ENCODE measurements at regions not wholly inside any gene's neighbourhood (a gene's known extent, or its start where the extent isn't known, plus 50 kb on each side); places are given as distances from the start of the nearest gene placed in this dataset.

DNA sequence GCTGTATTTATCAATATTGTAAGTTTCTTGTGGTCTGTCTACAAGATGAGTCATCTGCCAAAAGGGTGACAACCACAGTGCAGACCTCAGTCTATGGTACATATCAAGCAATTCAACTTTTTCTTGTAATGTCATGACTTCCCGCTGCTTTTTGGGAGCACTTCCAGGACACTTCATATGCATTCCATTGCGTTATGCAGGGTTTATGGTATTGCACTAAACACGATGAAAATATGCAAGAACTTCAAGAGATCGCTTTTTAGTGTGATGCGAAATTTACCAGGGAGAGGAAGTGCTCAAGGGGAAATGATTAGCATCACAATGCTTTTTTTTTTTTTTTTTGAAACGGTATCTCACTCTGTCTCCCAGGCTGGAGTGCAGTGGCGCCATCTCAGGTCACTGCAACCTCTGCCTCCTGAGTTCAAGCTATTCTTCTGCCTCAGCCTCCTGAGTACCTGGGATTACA, 166.5 kb downstream of the TFAP2A start:
- H3K4me1 ChIP-seq (ENCODE audit: control insufficient read depth, insufficient read depth, low read length, unreplicated experiment): no peaks in the 10 kb centered on the region
- no peaks in the 10 kb centered on the region for H3K27me3 ChIP-seq (ENCODE audit: insufficient read depth, low read length)
- H2AFZ ChIP-seq (ENCODE audit: low read length, unreplicated experiment): no peak overlapping the region
- no peaks in the 10 kb centered on the region for H3K36me3 ChIP-seq (ENCODE audit: insufficient read depth, low read length)
- H3K79me2 ChIP-seq (ENCODE audit: control insufficient read depth, insufficient read depth, low read length, unreplicated experiment): no peaks in the 10 kb centered on the region
- H3K27ac ChIP-seq (ENCODE audit: low read depth, low read length): no peak overlapping the region
- no peak overlapping the region for H3K4me3 ChIP-seq (ENCODE audit: low read depth, low read length)

DNA sequence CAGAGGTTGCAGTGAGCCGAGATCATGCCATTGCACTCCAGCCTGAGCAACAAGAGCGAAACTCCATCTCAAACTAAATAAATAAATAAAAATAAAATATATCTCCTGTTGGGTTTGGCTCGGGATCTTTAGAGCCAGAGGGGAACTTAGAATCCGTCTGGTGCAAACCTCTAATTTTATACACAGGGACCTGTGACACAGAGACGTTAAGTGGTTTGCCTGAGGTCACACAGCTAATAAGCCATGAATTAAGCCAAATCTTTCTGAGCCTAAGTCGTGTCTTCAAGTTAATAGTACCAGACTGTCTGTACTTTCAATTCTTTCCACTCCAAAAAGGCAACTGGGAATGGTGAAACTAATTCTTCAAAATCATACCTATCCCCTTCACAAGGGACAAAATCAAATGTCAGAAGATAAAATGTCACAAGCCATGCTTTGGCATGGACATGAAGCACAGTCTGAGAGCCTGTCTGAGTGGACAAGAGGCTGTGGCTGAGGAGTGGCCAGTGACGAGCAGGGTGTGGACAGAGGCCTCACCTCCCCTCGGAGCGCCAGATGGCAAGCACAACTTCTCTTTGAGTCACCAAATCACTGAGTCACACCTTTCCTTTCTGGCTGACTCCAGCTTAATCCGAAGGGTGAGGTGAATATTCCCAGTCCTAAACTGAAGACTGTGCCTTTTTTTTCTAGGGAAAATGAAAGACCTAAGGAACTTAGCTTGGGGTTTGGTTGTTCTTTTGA, 177.4 kb downstream of the TFAP2A start:
- H2AFZ ChIP-seq (ENCODE audit: low read length, unreplicated experiment): no peak overlapping the region
- no peaks in the 10 kb centered on the region for H3K79me2 ChIP-seq (ENCODE audit: control insufficient read depth, insufficient read depth, low read length, unreplicated experiment)
- H3K4me1 ChIP-seq (ENCODE audit: control insufficient read depth, insufficient read depth, low read length, unreplicated experiment): no peaks in the 10 kb centered on the region
- no peaks in the 10 kb centered on the region for H3K36me3 ChIP-seq (ENCODE audit: insufficient read depth, low read length)
- H3K27me3 ChIP-seq (ENCODE audit: insufficient read depth, low read length): no peaks in the 10 kb centered on the region
- no peak overlapping the region for H3K4me3 ChIP-seq (ENCODE audit: low read depth, low read length)
- H3K27ac ChIP-seq (ENCODE audit: low read depth, low read length): no peak overlapping the region

DNA sequence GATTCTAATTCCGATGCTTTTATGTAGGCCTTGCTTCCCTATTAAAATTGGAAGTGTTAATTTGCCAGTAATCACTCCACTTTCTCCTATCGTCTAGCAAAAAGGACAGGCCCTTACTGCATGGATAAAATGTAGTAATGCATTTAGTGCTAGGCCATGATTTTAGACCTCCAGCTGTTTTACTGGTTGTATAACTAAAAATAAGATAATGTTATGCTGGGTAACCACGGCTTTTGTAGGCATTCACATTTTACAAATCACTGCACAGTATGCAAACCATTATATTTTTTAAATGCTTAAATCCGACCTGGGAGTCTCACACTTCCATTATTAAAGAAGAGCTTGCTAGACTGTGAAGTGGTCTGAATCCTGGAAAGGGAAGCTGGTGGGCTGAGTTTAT, 179.5 kb downstream of the TFAP2A start:
- Histone ChIP-seq H3K4me3 (ENCODE audit: low read depth, low read length) (no peak overlapping the region), H3K27me3 (ENCODE audit: insufficient read depth, low read length) (no peaks in the 10 kb centered on the region), H3K36me3 (ENCODE audit: insufficient read depth, low read length) (no peaks in the 10 kb centered on the region), H3K27ac (ENCODE audit: low read depth, low read length) (no peak overlapping the region), H3K79me2 (ENCODE audit: control insufficient read depth, insufficient read depth, low read length, unreplicated experiment) (no peaks in the 10 kb centered on the region), H3K4me1 (ENCODE audit: control insufficient read depth, insufficient read depth, low read length, unreplicated experiment) (no peaks in the 10 kb centered on the region), H2AFZ (ENCODE audit: low read length, unreplicated experiment) (no peak overlapping the region)

DNA sequence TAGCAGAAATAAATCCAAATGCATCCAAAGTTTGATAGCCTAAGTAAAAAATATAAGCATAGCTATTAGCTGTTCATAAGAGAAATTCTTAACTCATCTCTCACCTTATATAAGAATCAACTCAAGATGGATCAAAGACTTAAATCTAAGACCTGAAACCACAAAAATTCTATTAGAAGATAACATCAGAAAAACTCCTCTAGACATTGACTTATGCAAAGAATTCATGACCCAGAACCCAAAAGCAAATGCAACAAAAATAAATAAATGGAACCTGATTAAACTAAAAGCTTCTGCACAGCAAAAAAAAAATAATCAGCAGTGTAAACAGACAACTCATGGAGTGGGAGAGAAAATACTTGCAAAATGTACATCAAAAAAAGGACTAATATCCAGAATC, 184.3 kb downstream of the TFAP2A start:
- no peak overlapping the region for H2AFZ ChIP-seq (ENCODE audit: low read length, unreplicated experiment)
- no peaks in the 10 kb centered on the region for H3K79me2 ChIP-seq (ENCODE audit: control insufficient read depth, insufficient read depth, low read length, unreplicated experiment)
- H3K4me1 ChIP-seq (ENCODE audit: control insufficient read depth, insufficient read depth, low read length, unreplicated experiment): no peaks in the 10 kb centered on the region
- no peak overlapping the region for H3K27ac ChIP-seq (ENCODE audit: low read depth, low read length)
- H3K4me3 ChIP-seq (ENCODE audit: low read depth, low read length): no peak overlapping the region
- H3K27me3 ChIP-seq (ENCODE audit: insufficient read depth, low read length): no peaks in the 10 kb centered on the region
- no peaks in the 10 kb centered on the region for H3K36me3 ChIP-seq (ENCODE audit: insufficient read depth, low read length)

GRCh38 chr6:10223841-10224240, 191.0 kb downstream of the TFAP2A start:
- no peaks in the 10 kb centered on the region for H3K27me3 ChIP-seq (ENCODE audit: insufficient read depth, low read length)
- no peaks in the 10 kb centered on the region for H3K4me1 ChIP-seq (ENCODE audit: control insufficient read depth, insufficient read depth, low read length, unreplicated experiment)
- H3K4me3 ChIP-seq (ENCODE audit: low read depth, low read length): no peak overlapping the region
- no peaks in the 10 kb centered on the region for H3K79me2 ChIP-seq (ENCODE audit: control insufficient read depth, insufficient read depth, low read length, unreplicated experiment)
- H3K36me3 ChIP-seq (ENCODE audit: insufficient read depth, low read length): no peaks in the 10 kb centered on the region
- no peak overlapping the region for H3K27ac ChIP-seq (ENCODE audit: low read depth, low read length)
- no peak overlapping the region for H2AFZ ChIP-seq (ENCODE audit: low read length, unreplicated experiment)

- Histone ChIP-seq H3K36me3 (ENCODE audit: insufficient read depth, low read length) (no peaks in the 10 kb centered on the region), H3K27ac (ENCODE audit: low read depth, low read length) (no peak overlapping the region), H3K4me1 (ENCODE audit: control insufficient read depth, insufficient read depth, low read length, unreplicated experiment) (no peaks in the 10 kb centered on the region), H3K4me3 (ENCODE audit: low read depth, low read length) (no peak overlapping the region), H2AFZ (ENCODE audit: low read length, unreplicated experiment) (no peak overlapping the region), H3K79me2 (ENCODE audit: control insufficient read depth, insufficient read depth, low read length, unreplicated experiment) (no peaks in the 10 kb centered on the region), H3K27me3 (ENCODE audit: insufficient read depth, low read length) (no peaks in the 10 kb centered on the region)
Observed at GRCh38 chr6:10221178-10221577, 193.7 kb downstream of the TFAP2A start.

- Histone ChIP-seq H3K27me3 (ENCODE audit: insufficient read depth, low read length) (no peaks in the 10 kb centered on the region), H3K36me3 (ENCODE audit: insufficient read depth, low read length) (no peaks in the 10 kb centered on the region), H3K79me2 (ENCODE audit: control insufficient read depth, insufficient read depth, low read length, unreplicated experiment) (no peaks in the 10 kb centered on the region), H3K27ac (ENCODE audit: low read depth, low read length) (no peak overlapping the region), H3K4me3 (ENCODE audit: low read depth, low read length) (no peak overlapping the region), H2AFZ (ENCODE audit: low read length, unreplicated experiment) (no peak overlapping the region), H3K4me1 (ENCODE audit: control insufficient read depth, insufficient read depth, low read length, unreplicated experiment) (no peaks in the 10 kb centered on the region)
Observed at GRCh38 chr6:10219510-10219909, 195.4 kb downstream of the TFAP2A start.

- H3K27ac ChIP-seq (ENCODE audit: low read depth, low read length): no peak overlapping the region
- H3K79me2 ChIP-seq (ENCODE audit: control insufficient read depth, insufficient read depth, low read length, unreplicated experiment): no peaks in the 10 kb centered on the region
- no peaks in the 10 kb centered on the region for H3K27me3 ChIP-seq (ENCODE audit: insufficient read depth, low read length)
- no peak overlapping the region for H3K4me3 ChIP-seq (ENCODE audit: low read depth, low read length)
- H3K4me1 ChIP-seq (ENCODE audit: control insufficient read depth, insufficient read depth, low read length, unreplicated experiment): no peaks in the 10 kb centered on the region
- no peaks in the 10 kb centered on the region for H3K36me3 ChIP-seq (ENCODE audit: insufficient read depth, low read length)
- H2AFZ ChIP-seq (ENCODE audit: low read length, unreplicated experiment): no peak overlapping the region
Observed at GRCh38 chr6:10217111-10217510, 197.8 kb downstream of the TFAP2A start.

GRCh38 chr6:10215326-10216110, 199.4 kb downstream of the TFAP2A start:
- Histone ChIP-seq H3K36me3 (ENCODE audit: insufficient read depth, low read length) (no peaks in the 10 kb centered on the region), H2AFZ (ENCODE audit: low read length, unreplicated experiment) (no peak overlapping the region), H3K27ac (ENCODE audit: low read depth, low read length) (no peak overlapping the region), H3K4me3 (ENCODE audit: low read depth, low read length) (no peak overlapping the region), H3K79me2 (ENCODE audit: control insufficient read depth, insufficient read depth, low read length, unreplicated experiment) (no peaks in the 10 kb centered on the region), H3K27me3 (ENCODE audit: insufficient read depth, low read length) (no peaks in the 10 kb centered on the region), H3K4me1 (ENCODE audit: control insufficient read depth, insufficient read depth, low read length, unreplicated experiment) (no peaks in the 10 kb centered on the region)

DNA sequence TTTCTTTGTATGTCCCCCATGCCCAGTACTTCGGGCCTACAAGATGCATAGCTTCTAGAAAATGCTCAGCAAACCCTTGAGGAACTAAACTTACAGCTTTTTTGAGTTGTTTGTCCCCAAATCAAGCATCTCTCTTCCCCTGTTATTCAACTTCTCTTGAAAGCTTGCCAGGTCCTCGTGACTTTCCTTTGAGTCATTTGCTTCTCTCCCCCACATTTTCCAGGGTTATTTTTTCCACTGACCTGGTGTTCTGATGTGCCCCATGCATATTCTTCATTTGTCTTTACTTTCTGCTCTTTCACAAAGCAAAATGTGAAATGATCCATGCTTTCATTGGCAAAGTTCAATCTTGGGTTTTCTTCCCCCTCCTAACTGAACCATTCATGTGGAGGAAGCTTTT, 204.8 kb downstream of the TFAP2A start:
- no peak overlapping the region for H3K27ac ChIP-seq (ENCODE audit: low read depth, low read length)
- no peaks in the 10 kb centered on the region for H3K79me2 ChIP-seq (ENCODE audit: control insufficient read depth, insufficient read depth, low read length, unreplicated experiment)

GRCh38 chr6:10205892-10206291, 209.0 kb downstream of the TFAP2A start:
- Histone ChIP-seq H3K27ac (ENCODE audit: low read depth, low read length) (no peak overlapping the region), H3K36me3 (ENCODE audit: insufficient read depth, low read length) (no peaks in the 10 kb centered on the region), H3K4me3 (ENCODE audit: low read depth, low read length) (no peak overlapping the region), H3K4me1 (ENCODE audit: control insufficient read depth, insufficient read depth, low read length, unreplicated experiment) (no peaks in the 10 kb centered on the region), H3K79me2 (ENCODE audit: control insufficient read depth, insufficient read depth, low read length, unreplicated experiment) (no peaks in the 10 kb centered on the region), H2AFZ (ENCODE audit: low read length, unreplicated experiment) (no peak overlapping the region), H3K27me3 (ENCODE audit: insufficient read depth, low read length) (no peaks in the 10 kb centered on the region)

More for the DNA sequence above, 204.8 kb downstream of the TFAP2A start:
- H3K27me3 ChIP-seq (ENCODE audit: insufficient read depth, low read length): no peaks in the 10 kb centered on the region
- H2AFZ ChIP-seq (ENCODE audit: low read length, unreplicated experiment): no peak overlapping the region
- H3K4me1 ChIP-seq (ENCODE audit: control insufficient read depth, insufficient read depth, low read length, unreplicated experiment): no peaks in the 10 kb centered on the region
- H3K36me3 ChIP-seq (ENCODE audit: insufficient read depth, low read length): no peaks in the 10 kb centered on the region
- H3K4me3 ChIP-seq (ENCODE audit: low read depth, low read length): no peak overlapping the region

Measured in ACC112 (cell line).